NCI-H524 treated with DMSO at 0.1 percent for 48 hours (cell line): ENCODE measurements at regions not wholly inside any gene's neighbourhood (a gene's known extent, or its start where the extent isn't known, plus 50 kb on each side); places are given as distances from the start of the nearest gene placed in this dataset.
"Not testable (repeated sequence)": the region's sequence is repeated elsewhere in the genome, so short reads cannot be mapped to it uniquely, and the experiment has no call there.

Experiments
- DNase-seq: peaks from one replicate; lab custom pipeline; 2025; lab: John Stamatoyannopoulos, UW

GRCh38 chr20:50359607-50360217 lies 150.5 kb upstream of the PTPN1 start:
- no peak for DNase-seq

- DNase-seq = no peak
Observed at GRCh38 chr20:50360218-50360672, 149.9 kb upstream of the PTPN1 start.

GRCh38 chr20:50360921-50361320 lies 149.3 kb upstream of the PTPN1 start:
- DNase-seq = no peak

GRCh38 chr20:50362177-50362576 lies 148.0 kb upstream of the PTPN1 start:
- not testable (repeated sequence) for DNase-seq

GRCh38 chr20:50363027-50363426 lies 147.2 kb upstream of the PTPN1 start:
- no peak for DNase-seq

- no peak for DNase-seq
Observed at GRCh38 chr20:50363479-50363878, 146.7 kb upstream of the PTPN1 start.

- no peak for DNase-seq
Observed at GRCh38 chr20:50364542-50364941, 145.6 kb upstream of the PTPN1 start.

GRCh38 chr20:50366270-50367103 lies 143.7 kb upstream of the PTPN1 start:
- no peak for DNase-seq

- DNase-seq = no peak
Observed at GRCh38 chr20:50367104-50367674, 143.0 kb upstream of the PTPN1 start.

- DNase-seq = no peak
Observed at GRCh38 chr20:50367739-50368375, 142.3 kb upstream of the PTPN1 start.

GRCh38 chr20:50368386-50368785 lies 141.8 kb upstream of the PTPN1 start:
- DNase-seq = no peak

- no peak for DNase-seq
Observed at GRCh38 chr20:50368813-50369224, 141.4 kb upstream of the PTPN1 start.

- DNase-seq = no peak
Observed at GRCh38 chr20:50369225-50370035, 140.8 kb upstream of the PTPN1 start.

GRCh38 chr20:50370036-50370566 lies 140.1 kb upstream of the PTPN1 start:
- no peak for DNase-seq

- no peak for DNase-seq
Observed at GRCh38 chr20:50371878-50372769, 138.1 kb upstream of the PTPN1 start.

GRCh38 chr20:50372770-50373088 lies 137.5 kb upstream of the PTPN1 start:
- DNase-seq = no peak

- DNase-seq = no peak
Observed at GRCh38 chr20:50373674-50374286, 136.4 kb upstream of the PTPN1 start.

- DNase-seq = no peak
Observed at GRCh38 chr20:50374541-50375078, 135.6 kb upstream of the PTPN1 start.

GRCh38 chr20:50376179-50376887 lies 133.8 kb upstream of the PTPN1 start:
- no peak for DNase-seq
